Activated T-cell treated with anti-CD3 and anti-CD28 coated beads for 4 hours (primary cell): ENCODE measurements at regions not wholly inside any gene's neighbourhood (a gene's known extent, or its start where the extent isn't known, plus 50 kb on each side); places are given as distances from the start of the nearest gene placed in this dataset.

Source experiments
- DNase-seq: peaks from one replicate; pipeline ENCODE4 v3.0.0-alpha.2; 2020

- DNase-seq = no peak
Observed at GRCh38 chr10:44788147-44789129, 122.7 kb upstream of the TMEM72 start.

DNA sequence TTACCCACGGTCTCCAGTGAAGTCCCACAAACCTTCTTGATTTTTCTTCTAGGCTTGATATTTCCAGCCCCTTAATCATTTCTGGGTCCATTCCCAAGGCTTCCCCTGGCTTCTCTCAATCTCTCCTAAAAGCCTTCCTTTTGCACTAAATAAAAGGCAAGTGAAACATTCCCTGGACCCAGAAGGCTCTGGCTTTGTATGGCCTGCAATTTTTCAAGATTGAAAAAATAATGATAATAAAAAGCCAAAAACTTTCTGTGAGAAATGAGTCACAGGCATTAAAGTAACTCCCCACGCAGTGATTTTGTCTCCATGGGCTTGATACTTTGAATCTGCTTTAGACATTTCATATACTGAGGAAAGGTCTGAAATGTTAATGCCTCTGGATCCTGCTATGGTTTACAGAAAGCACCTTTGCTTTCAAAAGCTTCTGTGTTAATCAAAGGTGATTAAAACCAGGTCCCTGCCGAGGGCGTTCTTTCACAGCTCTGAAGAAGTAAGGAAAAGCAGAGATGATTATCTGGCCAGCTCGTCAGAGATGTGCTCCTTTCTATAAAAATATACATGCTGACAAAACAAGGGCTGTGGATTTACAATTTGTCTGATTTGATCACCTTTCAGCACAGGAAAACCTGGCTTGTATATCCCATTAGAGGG is 118.9 kb upstream of the TMEM72 start:
- DNase-seq = no peak

GRCh38 chr10:44799966-44800365 is 111.2 kb upstream of the TMEM72 start:
- DNase-seq = no peak

- no peak for DNase-seq
Observed at GRCh38 chr10:44801383-44802327, 109.5 kb upstream of the TMEM72 start.

DNA sequence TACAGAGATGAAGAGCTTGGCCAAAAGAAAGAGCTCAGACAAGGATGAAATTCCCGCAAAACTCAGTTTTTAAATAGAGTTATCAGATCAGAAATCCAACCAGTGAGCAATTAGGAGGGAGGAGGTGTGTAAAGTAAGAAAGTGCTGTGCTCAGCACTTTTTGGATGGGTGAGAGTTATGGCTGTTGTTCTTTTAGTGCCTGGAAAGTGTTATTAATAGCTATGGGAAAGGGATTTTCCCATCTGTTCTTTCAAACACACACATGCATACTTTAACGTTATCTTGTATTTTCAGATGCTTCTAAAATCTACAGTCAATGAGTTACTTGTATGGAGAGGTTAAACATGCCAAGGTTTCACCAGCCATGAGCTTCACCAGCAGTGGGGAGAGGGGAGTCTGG is 107.3 kb upstream of the TMEM72 start:
- no peak for DNase-seq

GRCh38 chr10:44804661-44805060 is 106.5 kb upstream of the TMEM72 start:
- DNase-seq = no peak

DNA sequence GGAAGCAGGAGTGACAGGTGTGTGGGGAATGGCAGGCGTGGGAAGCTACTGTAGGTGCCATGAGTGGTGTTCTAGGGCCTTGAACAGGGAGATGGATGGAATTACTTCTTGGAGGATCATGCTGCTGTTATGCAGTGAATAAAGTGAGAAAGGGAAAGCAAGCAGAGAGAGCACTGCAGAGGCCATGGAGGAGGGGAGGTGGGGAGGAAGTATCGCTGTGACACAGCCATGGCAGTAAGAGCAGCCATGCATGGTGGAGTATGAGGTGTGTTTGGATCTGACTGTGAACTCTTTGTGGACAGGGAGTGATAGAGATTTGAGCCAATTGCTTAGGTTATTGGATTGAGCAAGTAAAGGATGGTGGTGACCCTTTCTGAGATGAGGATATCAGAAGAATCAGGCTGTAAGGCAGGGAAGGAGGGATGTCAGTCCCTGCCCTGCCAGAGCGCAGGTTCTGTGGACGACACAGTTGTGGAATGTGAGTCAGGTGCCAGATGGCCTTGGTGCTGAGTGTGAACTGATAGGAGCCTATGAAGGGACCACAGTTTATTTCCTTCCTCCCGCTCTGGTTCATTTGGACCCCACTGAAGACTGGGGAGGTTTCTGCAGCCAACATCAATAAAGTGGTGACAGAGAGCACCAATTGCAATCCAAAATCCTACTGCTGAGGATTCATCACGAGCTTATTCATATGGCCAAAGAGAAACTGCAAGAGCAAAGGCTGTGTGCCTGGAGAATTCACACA is 105.5 kb upstream of the TMEM72 start:
- no peak for DNase-seq

DNA sequence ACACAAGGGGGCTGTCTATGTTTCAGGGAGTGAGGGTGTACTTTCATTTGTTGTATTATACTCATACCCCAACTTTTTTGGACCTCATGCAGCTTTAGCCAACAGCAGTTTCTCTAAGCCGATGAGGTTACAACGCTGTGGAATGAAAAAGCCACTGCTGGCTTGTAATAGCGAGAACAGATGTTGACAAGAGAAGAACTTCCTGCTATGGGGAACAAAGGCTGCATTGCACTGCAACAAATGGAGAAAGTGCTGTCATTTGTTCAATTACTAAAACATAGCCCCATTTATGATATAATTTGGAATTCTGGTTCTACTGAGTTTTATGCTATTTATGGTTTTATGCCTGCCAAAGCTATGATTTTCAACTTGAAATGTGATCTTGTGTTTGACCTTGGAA is 104.2 kb upstream of the TMEM72 start:
- DNase-seq = no peak

- DNase-seq = no peak
Observed at GRCh38 chr10:44807451-44807850, 103.7 kb upstream of the TMEM72 start.

- DNase-seq = no peak
Observed at GRCh38 chr10:44809647-44810046, 101.5 kb upstream of the TMEM72 start.

DNA sequence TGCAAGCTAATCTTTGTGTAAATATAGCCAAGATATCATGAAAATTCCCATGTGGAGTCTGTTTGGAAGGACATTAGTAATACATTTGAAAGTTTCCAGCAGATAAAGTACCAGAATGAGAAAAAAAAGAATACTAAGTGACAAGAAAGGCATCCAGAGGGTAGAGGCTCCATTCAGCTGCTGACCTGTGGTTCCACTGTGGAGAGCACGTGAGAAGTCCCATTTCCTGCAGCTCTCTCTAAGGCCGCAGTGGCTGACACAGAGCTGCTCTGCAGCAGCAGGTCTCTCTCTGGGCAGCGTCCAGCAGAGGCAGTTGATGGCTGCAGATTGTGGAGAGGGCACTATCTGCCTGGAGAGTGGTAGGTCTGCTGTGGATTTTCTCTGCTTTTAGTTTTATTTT is 100.1 kb upstream of the TMEM72 start:
- no peak for DNase-seq

GRCh38 chr10:44813201-44813600 is 97.9 kb upstream of the TMEM72 start:
- DNase-seq = no peak

DNA sequence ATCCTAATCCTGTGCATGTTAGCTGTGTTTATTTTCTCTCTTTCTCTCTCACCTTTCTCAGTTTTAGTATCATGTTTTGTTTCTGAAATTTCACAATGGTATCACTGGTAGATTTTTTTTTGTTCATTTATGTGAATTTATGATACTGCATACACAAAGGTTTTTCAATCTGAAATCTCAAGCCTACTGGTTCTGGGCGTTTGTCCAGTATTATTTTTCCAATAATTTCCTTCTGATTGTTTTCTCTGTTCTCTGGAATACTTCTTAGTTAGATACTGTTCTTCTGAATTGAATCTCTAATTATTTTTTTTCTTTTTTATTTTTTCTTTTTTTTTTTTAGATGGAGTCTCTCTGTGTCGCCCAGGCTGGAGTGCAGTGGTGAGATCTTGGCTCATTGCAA is 96.2 kb upstream of the TMEM72 start:
- DNase-seq = no peak

- DNase-seq = no peak
Observed at GRCh38 chr10:44818041-44818649, 93.0 kb upstream of the TMEM72 start.

DNA sequence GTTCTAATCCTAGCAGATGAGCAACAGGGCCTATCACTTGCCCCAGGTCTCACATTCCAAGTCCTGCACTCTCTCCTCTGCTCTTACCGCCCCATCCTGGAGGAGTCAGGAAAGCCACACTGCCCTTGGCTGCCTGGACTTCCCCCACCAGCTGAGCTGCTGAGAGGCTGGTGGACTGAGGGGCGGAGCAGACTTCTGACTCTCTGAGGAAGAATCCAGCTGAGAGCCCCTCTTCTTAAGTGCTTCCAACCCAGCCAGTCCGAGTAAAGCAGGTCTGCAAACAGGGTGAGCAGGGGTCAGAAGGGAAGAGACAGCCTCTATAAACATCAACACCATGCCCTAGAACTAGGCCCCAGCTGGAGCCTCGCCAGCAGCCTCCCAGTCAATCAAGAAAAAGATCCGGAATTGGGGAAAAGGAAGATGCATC is 92.4 kb upstream of the TMEM72 start:
- DNase-seq = no peak

- DNase-seq = no peak
Observed at GRCh38 chr10:44820094-44820493, 91.0 kb upstream of the TMEM72 start.

DNA sequence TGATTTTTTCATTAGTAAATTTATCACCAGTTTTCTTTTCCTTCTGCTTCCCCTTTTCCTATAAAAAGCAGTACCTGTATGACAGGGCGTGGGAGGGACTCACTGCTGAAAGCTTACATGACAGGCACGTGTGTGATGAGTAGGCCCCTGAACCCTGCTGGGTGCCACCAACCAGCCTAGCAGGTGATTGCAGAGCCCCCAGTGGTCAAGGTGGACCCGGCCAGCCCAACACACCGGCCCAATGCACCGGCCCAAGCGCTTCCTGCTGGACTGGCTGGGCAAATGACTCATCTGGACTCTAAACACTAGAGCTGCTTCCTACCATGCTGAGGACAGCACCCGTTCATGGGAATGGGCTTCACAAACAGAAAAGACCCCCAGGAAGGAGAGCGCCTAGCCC is 89.8 kb upstream of the TMEM72 start:
- DNase-seq = no peak

DNA sequence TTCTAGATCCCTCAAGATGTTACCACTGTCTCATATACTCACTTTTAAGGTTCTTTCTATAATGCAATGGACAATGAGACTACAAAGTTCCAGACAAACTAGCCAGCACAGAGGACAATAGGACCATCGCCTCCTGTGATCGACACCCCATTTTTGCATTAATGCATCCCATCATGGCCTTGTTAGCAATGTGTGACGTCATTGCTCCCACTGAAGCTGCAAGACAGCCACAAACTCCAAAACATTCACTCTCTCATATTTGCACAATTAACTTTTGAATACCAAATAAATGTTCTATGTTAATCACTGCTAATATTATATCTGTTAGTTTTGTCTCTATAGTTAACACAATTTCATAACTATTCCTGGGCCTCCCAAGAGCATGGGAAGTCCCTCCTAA is 88.8 kb upstream of the TMEM72 start:
- no peak for DNase-seq

DNA sequence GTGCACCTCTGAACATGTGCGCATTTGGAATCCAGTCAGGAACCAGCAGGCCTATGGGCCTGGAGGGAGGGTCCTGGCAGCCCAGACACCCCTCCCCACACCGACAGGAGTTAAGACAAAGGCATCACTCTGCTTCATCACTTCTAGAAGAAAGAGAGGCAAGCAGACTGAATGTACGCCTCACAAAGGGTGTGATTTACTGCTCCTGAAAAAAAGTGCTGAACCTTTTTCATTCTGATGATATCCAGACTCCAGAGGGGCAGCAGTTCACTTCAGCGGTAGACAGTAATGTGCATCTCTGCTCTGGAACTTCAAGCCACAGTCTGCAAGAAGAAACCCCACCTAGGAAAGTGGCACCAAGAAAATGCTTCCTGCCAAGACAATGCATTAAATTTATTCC is 88.2 kb upstream of the TMEM72 start:
- DNase-seq = no peak

DNA sequence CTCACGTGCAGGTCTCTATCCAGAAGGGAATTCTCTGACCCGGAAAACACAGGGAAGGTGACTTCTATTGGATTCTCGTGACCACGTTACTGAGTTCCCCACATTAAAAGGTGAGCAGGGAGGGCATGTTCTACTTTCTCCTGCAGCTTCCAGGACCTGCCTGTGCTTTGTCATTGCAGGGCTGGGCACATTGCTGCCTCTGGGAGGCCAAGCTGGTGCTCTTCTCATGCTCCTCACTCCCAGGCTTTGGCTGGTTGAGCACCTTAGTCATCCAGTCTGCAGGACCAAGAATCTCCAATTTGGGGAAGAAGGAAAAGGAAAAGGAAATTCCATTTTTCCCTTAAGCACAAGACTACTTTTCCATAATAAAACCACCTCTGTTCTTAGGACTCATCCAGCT is 86.5 kb upstream of the TMEM72 start:
- no peak for DNase-seq

GRCh38 chr10:44827431-44828006 is 83.6 kb upstream of the TMEM72 start:
- no peak for DNase-seq
